ENCODE measurements at regions not wholly inside any gene's neighbourhood (a gene's known extent, or its start where the extent isn't known, plus 50 kb on each side); places are given as distances from the start of the nearest gene placed in this dataset.
"Not testable (repeated sequence)": the region's sequence is repeated elsewhere in the genome, so short reads cannot be mapped to it uniquely, and the experiment has no call there.

- DNase-seq (no peak), ATAC-seq (no peak)
- H3K9me3 Mint-ChIP-seq (ENCODE audit: insufficient read depth) = no peaks in the 10 kb centered on the region
- POLR2A ChIA-PET = no interaction called here
- H3K4me1 Mint-ChIP-seq (ENCODE audit: low read depth) = peaks cover 2% of the 10 kb centered on the region
- H3K36me3 Mint-ChIP-seq (ENCODE audit: low read depth) = no peaks in the 10 kb centered on the region
- H3K4me3 Mint-ChIP-seq = no peak overlapping the region
- H3K27me3 Mint-ChIP-seq (ENCODE audit: low read depth) = peaks cover 21% of the 10 kb centered on the region
- H3K27ac Mint-ChIP-seq = no peak overlapping the region
- CTCF ChIA-PET = interaction anchor here (1.3 to 1.4 kb wide), 2 partner anchors 10 to 11 kb away, joined by 3 to 4 read pairs; no protein-coding TSS in a partner anchor
Measured at GRCh38 chr14:106051796-106052195, 525.4 kb downstream of the TMEM121 start.

GRCh38 chr14:106055289-106055688 lies 528.9 kb downstream of the TMEM121 start:
- DNase-seq (no peak), ATAC-seq (no peak)
- Mint-ChIP-seq H3K27me3 (ENCODE audit: low read depth) (peaks cover 32% of the 10 kb centered on the region), H3K4me3 (no peak overlapping the region), H3K9me3 (ENCODE audit: insufficient read depth) (no peaks in the 10 kb centered on the region), H3K27ac (no peak overlapping the region), H3K36me3 (ENCODE audit: low read depth) (no peaks in the 10 kb centered on the region), H3K4me1 (ENCODE audit: low read depth) (peaks cover 2% of the 10 kb centered on the region)
- ChIA-PET CTCF (interaction anchor here (1.0 to 4.5 kb wide), 2 partner anchors 7 to 10 kb away, joined by 3 to 30 read pairs; no protein-coding TSS in a partner anchor), POLR2A (interaction anchor here (0.6 kb wide), 1 partner anchor 11 kb away, joined by 3 read pairs; no protein-coding TSS in a partner anchor)

- Mint-ChIP-seq H3K9me3 (ENCODE audit: insufficient read depth) (no peaks in the 10 kb centered on the region), H3K27me3 (ENCODE audit: low read depth) (peaks cover 27% of the 10 kb centered on the region), H3K36me3 (ENCODE audit: low read depth) (no peaks in the 10 kb centered on the region), H3K4me1 (ENCODE audit: low read depth) (peaks cover 20% of the 10 kb centered on the region), H3K4me3 (no peak overlapping the region), H3K27ac (no peak overlapping the region)
- POLR2A ChIA-PET = no interaction called here
- DNase-seq = no peak
- CTCF ChIA-PET = interaction anchor here (1.3 to 4.5 kb wide), 3 partner anchors 13 to 19 kb away, joined by 3 to 30 read pairs (median 6); no protein-coding TSS in a partner anchor
- ATAC-seq = no peak
Measured at GRCh38 chr14:106058342-106058741, 532.0 kb downstream of the TMEM121 start.

GRCh38 chr14:106060276-106060975 lies 534.0 kb downstream of the TMEM121 start:
- ChIA-PET CTCF (interaction anchor here (0.6 to 1.5 kb wide), 6 partner anchors 12 to 318 kb away, joined by 3 to 4 read pairs (median 3); no protein-coding TSS in a partner anchor), POLR2A (no interaction called here)
- no peak overlapping the region for H3K27ac Mint-ChIP-seq
- H3K4me3 Mint-ChIP-seq = no peak overlapping the region
- ATAC-seq (no peak), DNase-seq (no peak)
- peaks cover 36% of the 10 kb centered on the region for H3K27me3 Mint-ChIP-seq (ENCODE audit: low read depth)
- peaks cover 18% of the 10 kb centered on the region for H3K4me1 Mint-ChIP-seq (ENCODE audit: low read depth)
- no peaks in the 10 kb centered on the region for H3K9me3 Mint-ChIP-seq (ENCODE audit: insufficient read depth)
- H3K36me3 Mint-ChIP-seq (ENCODE audit: low read depth) = no peaks in the 10 kb centered on the region

- H3K27ac Mint-ChIP-seq; POLR2A ChIA-PET; H3K36me3 Mint-ChIP-seq (ENCODE audit: low read depth); H3K4me3 Mint-ChIP-seq; H3K9me3 Mint-ChIP-seq (ENCODE audit: insufficient read depth): not testable (repeated sequence)
- H3K27me3 Mint-ChIP-seq (ENCODE audit: low read depth) = peaks cover 43% of the 10 kb centered on the region
- ATAC-seq (peak; percentile 89), DNase-seq (peak; percentile 87)
- H3K4me1 Mint-ChIP-seq (ENCODE audit: low read depth) = peaks cover 18% of the 10 kb centered on the region
- CTCF ChIA-PET = interaction anchor here (0.8 to 1.7 kb wide), 15 partner anchors 7 to 703 kb away, joined by 3 to 13 read pairs (median 4); no protein-coding TSS in a partner anchor
Measured at GRCh38 chr14:106061877-106062500, 535.6 kb downstream of the TMEM121 start.

- ChIA-PET CTCF (interaction anchor here (0.8 to 1.7 kb wide), 14 partner anchors 8 to 702 kb away, joined by 3 to 13 read pairs (median 4); no protein-coding TSS in a partner anchor), POLR2A (no interaction called here)
- H3K4me1 Mint-ChIP-seq (ENCODE audit: low read depth) = peaks cover 18% of the 10 kb centered on the region
- H3K27me3 Mint-ChIP-seq (ENCODE audit: low read depth) = peaks cover 41% of the 10 kb centered on the region
- H3K36me3 Mint-ChIP-seq (ENCODE audit: low read depth) = no peaks in the 10 kb centered on the region
- no peak overlapping the region for H3K4me3 Mint-ChIP-seq
- H3K9me3 Mint-ChIP-seq (ENCODE audit: insufficient read depth) = no peaks in the 10 kb centered on the region
- ATAC-seq (no peak), DNase-seq (no peak)
- no peak overlapping the region for H3K27ac Mint-ChIP-seq
Measured at GRCh38 chr14:106062502-106063272, 536.3 kb downstream of the TMEM121 start.

GRCh38 chr14:106067935-106068334 lies 541.6 kb downstream of the TMEM121 start:
- H3K27ac Mint-ChIP-seq = no peak overlapping the region
- peaks cover 12% of the 10 kb centered on the region for H3K4me1 Mint-ChIP-seq (ENCODE audit: low read depth)
- no peak for ATAC-seq
- ChIA-PET POLR2A (no interaction called here), CTCF (interaction anchor here (2.8 kb wide), 1 partner anchor 22 kb away, joined by 7 read pairs; no protein-coding TSS in a partner anchor)
- H3K27me3 Mint-ChIP-seq (ENCODE audit: low read depth) = peaks cover 41% of the 10 kb centered on the region
- no peaks in the 10 kb centered on the region for H3K36me3 Mint-ChIP-seq (ENCODE audit: low read depth)
- H3K4me3 Mint-ChIP-seq = no peak overlapping the region
- no peak for DNase-seq
- no peaks in the 10 kb centered on the region for H3K9me3 Mint-ChIP-seq (ENCODE audit: insufficient read depth)

- ATAC-seq = no peak
Measured at GRCh38 chr14:106069804-106070625, 543.6 kb downstream of the TMEM121 start.

GRCh38 chr14:106080922-106081321 lies 554.5 kb downstream of the TMEM121 start:
- DNase-seq (no peak), ATAC-seq (no peak)
- POLR2A ChIA-PET = no interaction called here
- Mint-ChIP-seq H3K27ac (no peak overlapping the region), H3K27me3 (ENCODE audit: low read depth) (peaks cover 12% of the 10 kb centered on the region), H3K9me3 (ENCODE audit: insufficient read depth) (no peaks in the 10 kb centered on the region), H3K4me3 (no peak overlapping the region), H3K4me1 (ENCODE audit: low read depth) (no peaks in the 10 kb centered on the region), H3K36me3 (ENCODE audit: low read depth) (no peaks in the 10 kb centered on the region)
- CTCF ChIA-PET = no interaction called here

More at GRCh38 chr14:106069804-106070625, 543.6 kb downstream of the TMEM121 start:
- no peaks in the 10 kb centered on the region for H3K36me3 Mint-ChIP-seq (ENCODE audit: low read depth)
- no peaks in the 10 kb centered on the region for H3K9me3 Mint-ChIP-seq (ENCODE audit: insufficient read depth)
- H3K4me3 Mint-ChIP-seq = no peak overlapping the region
- no peak overlapping the region for H3K27ac Mint-ChIP-seq
- POLR2A ChIA-PET = no interaction called here
- CTCF ChIA-PET = no interaction called here
- peaks cover 10% of the 10 kb centered on the region for H3K4me1 Mint-ChIP-seq (ENCODE audit: low read depth)
- no peak for DNase-seq
- H3K27me3 Mint-ChIP-seq (ENCODE audit: low read depth) = peaks cover 35% of the 10 kb centered on the region

- CTCF ChIA-PET; H3K4me3 Mint-ChIP-seq; DNase-seq; H3K9me3 Mint-ChIP-seq (ENCODE audit: insufficient read depth); POLR2A ChIA-PET; ATAC-seq; H3K36me3 Mint-ChIP-seq (ENCODE audit: low read depth); H3K27ac Mint-ChIP-seq; H3K4me1 Mint-ChIP-seq (ENCODE audit: low read depth): not testable (repeated sequence)
- H3K27me3 Mint-ChIP-seq (ENCODE audit: low read depth) = peaks cover 12% of the 10 kb centered on the region
Measured at GRCh38 chr14:106081721-106082120, 555.3 kb downstream of the TMEM121 start.

GRCh38 chr14:106083082-106083481 lies 556.7 kb downstream of the TMEM121 start:
- Mint-ChIP-seq H3K27ac (no peak overlapping the region), H3K4me3 (no peak overlapping the region), H3K36me3 (ENCODE audit: low read depth) (no peaks in the 10 kb centered on the region), H3K4me1 (ENCODE audit: low read depth) (no peaks in the 10 kb centered on the region), H3K27me3 (ENCODE audit: low read depth) (peaks cover 12% of the 10 kb centered on the region), H3K9me3 (ENCODE audit: insufficient read depth) (no peaks in the 10 kb centered on the region)
- DNase-seq = no peak
- CTCF ChIA-PET = no interaction called here
- POLR2A ChIA-PET = no interaction called here
- ATAC-seq = no peak

Data from activated CD8-positive, alpha-beta T cell treated with anti-CD3 and anti-CD28 coated beads, Interleukin-2, amount 10 ng/mL, durations not matched to agents 7 days and 5 days (primary cell).